HG03521 (cell line): ENCODE measurements at regions not wholly inside any gene's neighbourhood (a gene's known extent, or its start where the extent isn't known, plus 50 kb on each side); places are given as distances from the start of the nearest gene placed in this dataset.
"Not testable (repeated sequence)": the region's sequence is repeated elsewhere in the genome, so short reads cannot be mapped to it uniquely, and the experiment has no call there.

Experiments
- ATAC-seq: cut with Tn5 transposase; IDR thresholded peaks from one replicate; pipeline ENCODE4 v1.9.1; 2021; ENCODE audit warnings: mild to moderate bottlenecking, moderate library complexity; ENCODE audit not compliant: unreplicated experiment

DNA sequence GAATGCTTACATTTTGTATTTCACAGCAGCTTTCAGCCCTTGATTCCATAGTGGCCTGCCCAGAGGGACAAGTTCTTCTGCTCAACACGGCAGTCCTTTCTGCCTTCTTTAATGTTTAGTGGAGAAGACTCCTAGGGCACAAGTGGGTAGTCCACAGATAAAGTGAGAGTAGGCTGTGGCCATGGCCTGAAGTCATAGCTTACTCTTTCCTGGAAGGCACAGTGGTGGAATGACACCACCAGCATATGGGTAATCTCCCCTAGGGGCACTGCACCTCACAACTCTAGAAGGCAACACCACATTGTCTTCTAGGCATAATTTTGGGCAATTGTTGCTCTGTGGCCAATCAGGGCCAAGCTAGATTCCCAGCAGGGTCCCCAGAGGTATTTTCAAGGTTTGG lies 155.4 kb upstream of the MAMLD1 start:
- no peak for ATAC-seq

DNA sequence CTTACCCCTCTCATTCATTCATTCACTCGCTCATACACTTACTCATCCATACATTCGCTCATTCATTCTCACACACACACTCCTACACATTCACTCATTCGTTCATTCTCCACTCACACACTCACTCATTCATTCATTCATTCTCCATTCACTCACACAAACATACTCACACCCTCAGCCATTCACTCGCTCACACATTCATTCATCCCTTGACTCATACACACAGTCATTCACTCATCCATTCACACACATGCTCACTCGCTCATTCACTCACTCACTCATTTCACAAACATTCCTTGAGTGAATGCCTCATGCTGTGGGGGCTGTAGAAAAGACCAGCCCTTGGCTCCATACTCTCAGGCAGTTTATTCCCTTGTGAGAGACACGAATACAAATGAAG lies 151.1 kb upstream of the MAMLD1 start:
- no peak for ATAC-seq

DNA sequence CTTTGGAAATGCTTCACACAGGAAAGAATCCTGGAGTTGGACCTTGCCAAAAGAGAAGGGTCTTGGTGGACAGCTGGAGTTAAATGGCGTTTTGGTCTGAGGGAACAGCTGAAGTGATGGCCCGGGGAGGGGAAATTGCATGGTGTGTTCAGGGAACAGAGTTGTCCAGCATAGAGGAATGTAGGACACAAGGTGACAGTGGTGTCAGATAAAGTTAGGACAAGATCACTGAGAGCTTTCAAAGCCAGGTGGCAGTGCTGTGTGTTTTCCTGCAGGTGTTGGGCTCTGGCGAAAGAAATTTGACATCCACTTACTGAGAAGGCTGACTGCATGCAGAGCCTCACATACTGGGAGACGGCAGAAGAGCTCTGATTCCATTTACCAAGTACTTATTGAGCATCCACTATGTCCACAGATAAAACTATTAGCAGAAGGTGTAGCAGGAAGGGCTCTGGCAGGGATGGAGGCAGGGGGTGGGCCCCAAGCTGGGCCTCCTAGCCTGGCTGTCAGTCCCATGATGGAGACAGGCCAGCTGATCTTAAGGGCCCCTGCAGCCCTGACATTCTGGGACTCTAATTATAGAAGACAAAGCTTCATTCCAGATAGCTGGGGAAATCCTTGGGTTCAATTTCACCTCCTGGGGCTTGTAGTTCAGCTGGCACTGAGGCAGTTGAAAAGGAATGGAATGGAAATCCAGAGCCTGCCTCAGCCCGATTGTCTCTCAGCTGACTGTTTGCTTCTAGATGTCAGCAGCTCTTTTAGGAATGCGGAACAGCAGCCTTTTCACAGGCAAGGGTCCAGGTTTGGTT lies 150.2 kb upstream of the MAMLD1 start:
- no peak for ATAC-seq

DNA sequence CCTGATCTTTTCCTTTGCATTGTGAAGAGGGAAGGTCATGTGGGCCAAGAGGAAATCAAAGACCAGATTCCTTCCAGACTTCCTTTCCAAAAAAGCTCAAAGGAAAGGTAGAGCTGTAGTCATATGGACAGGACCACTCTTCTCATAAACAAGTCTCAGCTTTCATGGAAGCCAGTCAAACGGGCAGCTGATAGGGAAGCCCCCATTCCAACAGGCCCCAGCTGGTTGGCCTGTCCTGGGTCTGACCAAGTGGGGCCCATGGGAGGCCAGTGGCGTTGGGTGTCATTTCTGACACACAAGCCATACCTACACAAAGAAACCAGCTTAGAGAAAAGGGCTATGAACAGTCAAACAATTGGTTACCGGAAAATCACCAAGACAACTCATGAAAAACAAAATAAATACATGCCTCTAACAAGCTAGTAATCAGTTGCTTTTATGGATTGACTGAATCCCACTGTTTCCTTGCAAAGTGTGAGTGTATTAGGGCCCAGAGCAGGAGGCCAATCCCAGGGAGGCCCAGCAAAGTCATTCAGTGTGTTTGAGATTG lies 149.6 kb upstream of the MAMLD1 start:
- no peak for ATAC-seq

DNA sequence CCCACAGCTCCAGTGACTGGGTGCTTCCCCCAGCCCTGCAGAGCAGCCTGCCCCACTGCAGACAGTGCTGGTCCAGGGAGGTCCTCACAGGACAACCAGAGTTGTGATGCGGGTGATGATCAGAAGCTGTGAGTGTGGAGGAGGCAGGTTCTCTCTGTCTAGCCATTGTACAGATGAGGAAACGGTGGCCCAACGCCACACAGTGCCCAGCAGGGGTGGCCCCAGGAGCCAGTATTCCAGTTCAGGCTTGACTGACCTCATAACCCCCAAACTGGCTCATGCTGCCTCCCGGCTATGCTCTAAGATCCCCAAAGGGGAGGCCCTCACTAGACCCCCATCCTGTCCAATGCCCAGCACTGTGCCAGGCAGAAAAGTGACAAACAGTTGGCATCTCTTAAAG lies 147.1 kb upstream of the MAMLD1 start:
- not testable (repeated sequence) for ATAC-seq

DNA sequence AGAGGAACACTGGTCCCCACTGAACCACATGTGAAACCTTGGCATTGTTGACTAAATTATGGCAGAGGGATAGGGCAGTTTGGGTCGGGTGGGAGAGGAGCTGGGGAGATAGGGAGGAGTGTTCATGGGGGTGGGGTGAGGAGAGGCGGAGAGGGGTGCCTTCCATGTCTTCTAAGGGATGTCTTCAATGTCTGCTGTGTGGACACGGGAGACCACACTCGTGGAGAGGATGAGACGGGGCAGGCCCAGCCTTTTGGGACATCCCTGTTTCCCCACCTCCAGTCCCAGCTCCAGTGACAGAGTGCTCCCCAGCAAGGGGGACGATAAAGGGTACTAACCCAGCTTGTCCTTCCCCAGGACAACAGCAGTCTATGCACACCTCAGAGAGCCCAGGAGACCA lies 146.4 kb upstream of the MAMLD1 start:
- ATAC-seq, result no peak

DNA sequence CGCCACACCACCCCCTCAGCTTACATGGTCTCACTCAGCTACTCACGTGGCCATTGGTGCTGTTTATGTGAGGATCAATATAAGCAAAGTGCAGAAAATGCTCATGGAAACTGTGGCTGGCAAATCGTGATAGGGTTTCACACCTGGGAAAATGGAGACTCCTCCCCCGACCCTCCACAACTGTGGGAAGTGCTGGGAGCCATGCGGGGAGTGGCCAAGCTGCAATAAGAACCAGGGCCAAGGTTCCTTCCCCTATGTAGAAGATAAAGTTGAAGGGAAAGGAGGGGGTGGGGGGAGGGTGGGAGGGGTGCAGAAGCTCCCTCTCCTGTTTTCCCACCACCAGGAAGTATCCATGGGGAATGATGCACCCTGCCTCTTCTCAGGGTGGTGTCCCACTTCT lies 145.5 kb upstream of the MAMLD1 start:
- ATAC-seq, result no peak

DNA sequence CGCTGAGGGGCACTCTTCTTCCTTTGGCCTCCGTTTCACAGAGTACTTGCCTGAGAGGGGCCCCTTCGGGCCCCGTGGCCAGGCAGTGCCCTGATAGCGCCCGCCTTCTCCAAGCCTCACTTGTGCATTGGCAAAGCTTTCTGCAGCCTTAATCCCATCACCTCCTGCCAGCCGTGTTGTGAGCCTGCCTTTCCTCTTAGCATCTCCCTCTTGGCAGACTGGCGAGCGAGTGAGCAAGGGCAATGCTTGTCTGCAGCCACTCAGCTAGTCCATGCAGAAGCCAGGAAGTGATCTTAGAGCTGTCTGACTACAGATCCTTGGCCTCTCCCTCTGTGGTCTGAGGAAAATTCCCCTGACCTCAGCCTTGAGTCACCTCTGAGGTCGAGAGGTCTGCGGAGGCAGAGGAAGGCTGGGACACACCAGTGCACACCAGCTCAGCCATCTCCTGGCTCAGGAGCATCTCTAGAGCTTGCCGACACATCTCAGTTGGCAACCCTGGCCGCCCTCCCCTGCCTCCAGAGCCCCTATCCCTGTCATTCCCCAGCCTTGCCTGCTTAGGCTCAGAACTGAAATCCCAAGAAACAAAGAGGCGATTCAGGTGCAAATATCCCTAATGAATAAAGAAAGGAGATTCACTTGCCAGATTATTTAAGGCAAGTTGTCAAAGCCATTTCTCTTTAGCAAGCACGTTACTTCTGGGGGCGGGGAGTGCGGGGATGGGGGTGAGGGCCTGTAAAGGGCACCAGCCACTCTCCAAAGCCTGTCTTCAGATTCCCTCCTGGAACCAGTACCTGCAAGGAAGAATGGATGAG lies 143.5 kb upstream of the MAMLD1 start:
- ATAC-seq, result no peak

DNA sequence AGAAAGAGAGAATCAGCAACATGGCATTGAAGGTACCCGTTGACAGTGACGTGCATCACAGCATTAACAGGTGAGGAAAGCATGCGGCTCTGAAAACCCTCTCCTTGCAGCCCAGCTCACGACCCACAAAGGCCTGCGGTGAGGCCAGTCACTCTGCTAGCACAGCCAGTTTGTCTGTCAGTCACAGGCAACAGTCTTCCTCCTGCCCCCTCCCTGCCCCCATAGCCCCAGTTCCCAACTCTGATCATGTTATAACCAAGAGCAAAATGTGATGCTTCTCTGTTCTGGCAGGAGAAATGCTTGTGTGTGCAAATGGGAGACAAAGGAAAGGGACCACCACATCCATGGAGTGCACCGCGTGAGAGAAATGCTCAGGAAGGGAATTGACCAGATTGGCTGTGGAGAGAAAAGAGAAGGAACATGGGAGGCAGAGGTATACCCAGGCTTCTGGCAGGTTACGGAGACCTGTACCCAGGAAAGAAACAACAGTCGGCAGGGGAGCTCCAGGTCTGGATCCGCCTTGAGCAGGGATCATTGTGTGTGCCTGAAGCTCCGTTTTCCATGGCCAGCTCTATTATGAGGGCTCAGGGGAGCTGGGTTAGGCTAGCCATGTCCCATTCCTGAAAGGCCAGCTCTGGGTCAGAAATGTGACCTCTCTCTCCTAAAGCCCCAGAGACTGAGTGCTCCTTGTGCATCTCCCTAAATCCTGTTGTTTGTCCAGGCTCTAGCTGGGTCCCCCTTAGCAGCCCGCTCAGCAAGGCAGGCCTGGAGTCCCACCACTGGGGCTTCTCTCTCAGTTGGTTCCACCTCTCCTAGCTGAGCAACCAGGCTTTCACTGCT lies 139.7 kb upstream of the MAMLD1 start:
- no peak for ATAC-seq

DNA sequence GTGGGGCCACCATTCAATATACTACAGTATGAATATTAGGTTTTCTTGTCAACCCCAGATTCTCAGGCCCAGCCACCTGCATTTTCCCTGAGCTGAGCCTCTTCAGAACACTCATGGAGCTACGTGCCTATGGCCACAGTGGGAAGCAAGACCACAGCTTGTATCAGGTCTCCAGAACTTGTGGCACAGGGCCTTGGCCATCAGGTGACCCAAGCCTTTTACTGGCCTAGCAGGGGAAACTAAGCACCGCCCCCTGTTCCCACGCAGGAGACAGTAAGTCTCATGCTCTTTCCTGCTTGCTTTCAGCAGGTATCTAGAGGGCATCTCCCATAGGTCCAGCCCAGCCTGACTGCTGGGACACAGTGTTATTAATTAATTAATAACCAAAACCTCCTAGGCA lies 138.4 kb upstream of the MAMLD1 start:
- no peak for ATAC-seq

DNA sequence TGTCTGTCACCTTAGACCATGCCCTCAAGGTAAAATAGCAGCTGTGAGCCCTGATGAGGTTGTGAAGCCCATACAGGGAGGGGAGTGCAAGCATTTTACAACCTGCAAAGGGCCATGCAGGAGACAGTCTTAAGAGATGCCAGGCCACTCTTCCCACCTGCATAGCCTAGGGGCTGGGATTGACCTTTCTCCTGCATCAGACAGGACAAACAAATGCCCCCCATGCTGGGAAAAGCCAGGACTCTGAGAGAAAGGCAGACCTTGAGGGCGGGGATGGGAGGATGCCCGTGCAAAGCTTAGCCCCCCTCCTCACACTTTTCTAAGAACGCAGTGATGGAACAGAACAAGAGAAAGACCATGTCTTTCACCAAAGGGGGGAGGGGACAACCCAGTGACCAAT lies 137.9 kb upstream of the MAMLD1 start:
- no peak for ATAC-seq

DNA sequence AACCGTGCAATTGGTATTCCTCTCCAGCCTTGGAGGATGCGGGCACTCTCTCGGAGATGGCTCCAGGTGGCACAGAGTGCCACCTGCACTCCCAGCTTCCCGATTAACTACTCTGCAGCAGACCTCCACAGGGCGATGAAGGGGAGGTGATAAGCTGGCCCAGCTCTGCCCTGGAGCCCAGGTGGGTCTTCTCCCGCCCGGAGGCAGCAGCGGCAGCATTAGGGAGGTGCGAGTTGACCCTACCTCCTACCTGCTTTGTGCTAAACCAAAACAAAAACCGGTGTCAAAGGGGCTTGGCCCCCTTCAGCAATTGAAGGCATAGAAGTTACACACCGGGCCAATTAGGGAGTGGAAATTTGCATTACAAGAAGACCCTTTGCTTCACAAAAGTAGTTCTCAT lies 137.4 kb upstream of the MAMLD1 start:
- no peak for ATAC-seq

DNA sequence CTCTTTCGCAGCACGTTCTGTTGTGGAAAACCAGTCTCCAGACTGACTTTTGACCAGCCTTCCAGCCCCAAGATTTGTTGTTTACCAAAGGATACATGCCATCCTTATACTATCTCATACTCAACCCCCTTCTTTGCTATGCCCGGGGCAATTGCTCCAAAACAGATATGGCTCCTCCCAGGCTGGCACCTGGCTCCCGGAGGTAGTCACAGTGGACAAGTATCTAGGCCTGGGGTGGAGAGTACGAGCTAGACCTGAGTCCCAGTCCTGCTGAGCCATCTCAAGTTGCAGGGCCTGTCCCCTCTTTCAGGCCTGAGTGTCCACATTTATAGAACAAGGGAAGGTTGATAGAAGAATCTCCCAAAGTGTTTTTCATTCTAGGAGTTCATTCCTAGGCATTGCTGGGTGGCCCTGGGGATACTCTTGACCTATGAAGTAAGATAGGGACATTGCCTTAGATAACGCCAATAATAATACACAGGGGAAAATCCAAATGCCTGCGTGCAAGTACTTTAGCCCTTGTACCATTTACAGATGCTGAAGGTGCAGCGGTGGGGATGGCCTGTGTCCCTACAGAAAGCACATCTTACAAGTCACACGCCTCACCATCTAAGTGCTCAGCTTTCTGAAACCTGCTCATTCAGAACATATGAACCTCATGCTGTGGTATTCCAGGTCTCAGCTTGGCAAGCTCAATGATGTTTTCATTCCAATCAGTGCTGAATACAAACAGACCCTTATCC lies 136.7 kb upstream of the MAMLD1 start:
- no peak for ATAC-seq

DNA sequence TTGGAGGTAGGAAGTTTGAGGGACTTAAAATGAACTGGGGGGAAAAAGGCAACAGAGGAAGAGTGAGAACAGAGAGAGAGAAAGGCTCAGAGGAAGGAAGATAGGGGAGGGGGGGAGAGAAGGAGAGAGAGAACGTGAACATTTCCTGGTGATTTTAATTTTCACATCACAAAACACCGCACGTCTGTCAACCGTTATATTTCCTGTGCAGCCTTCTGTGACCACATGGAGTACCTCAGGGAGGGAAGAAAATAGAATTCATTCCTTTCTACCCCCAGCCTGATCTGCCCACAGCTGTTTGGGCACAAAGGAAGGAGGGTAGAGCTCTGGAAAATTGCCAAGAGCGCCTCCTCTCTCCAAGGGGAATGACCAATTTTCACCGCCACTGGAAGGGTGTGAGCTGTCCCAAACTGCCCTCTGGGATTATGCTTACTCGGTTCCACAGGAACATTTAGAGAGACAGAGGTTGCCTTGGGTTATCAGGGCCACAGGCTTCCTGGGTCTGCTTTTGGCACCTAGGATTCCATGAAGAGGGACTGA lies 135.7 kb upstream of the MAMLD1 start:
- ATAC-seq, result no peak

DNA sequence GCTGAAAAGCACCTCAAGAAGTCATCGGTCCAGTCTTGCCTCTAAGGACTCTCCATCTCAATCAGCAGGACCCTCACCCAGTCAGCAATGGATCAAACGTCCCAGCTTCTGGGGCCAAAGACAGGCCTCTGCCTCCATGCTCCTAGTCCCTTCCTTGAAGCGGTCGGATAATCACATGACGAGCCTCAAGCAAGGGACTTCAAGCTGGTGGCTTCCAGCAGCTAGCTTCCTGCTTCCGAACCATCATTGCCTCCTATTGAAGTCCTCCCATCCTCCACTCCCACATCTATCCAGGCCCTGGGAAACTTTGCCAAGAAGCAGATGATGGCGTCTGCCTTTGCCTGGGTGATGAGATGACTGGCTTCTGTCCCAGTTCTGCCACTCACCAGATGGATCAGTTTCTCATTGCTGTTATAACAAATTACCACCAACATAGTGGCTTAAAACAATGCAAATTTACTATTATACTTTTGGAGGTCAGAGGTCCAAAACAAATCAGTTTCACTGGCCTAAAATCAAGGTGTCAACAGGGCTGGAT lies 135.2 kb upstream of the MAMLD1 start:
- no peak for ATAC-seq

DNA sequence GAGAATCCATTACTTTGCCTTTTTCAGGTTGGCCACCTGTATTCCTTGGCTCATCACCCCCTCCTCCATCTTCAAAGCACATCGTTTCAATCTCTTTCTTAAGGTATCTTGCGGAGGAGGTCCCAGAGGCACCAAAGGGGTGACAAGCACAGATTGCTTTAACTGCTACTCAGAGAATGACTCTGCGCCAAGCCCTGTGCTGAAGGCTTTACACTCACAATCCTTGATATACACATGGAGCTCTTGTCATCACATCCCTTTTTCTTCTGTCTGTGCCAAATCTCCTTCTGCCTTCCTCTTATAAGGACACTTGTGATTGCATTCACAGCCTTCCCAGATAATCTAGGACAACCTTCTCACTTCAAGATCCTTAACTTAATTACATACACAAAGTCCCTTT lies 134.7 kb upstream of the MAMLD1 start:
- no peak for ATAC-seq

DNA sequence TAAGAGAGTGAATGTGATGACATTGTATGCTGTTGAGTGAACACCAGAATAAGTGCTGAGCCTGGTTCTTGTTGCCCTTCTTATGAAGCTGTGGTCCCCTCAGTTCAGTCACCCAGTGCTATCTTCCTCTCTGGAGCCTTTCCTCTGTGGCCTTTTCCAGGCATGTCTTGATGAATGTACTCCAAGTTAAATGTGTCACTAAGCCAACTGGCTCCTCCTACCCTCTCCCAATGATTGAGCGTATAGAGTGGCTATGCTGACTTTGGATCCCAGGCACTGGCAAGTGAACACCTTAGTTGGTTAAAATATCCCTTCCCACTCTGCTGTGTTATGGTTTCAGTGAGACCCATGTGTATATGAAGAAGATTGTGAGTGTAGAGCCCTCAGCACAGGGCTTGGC lies 134.1 kb upstream of the MAMLD1 start:
- ATAC-seq, result no peak

DNA sequence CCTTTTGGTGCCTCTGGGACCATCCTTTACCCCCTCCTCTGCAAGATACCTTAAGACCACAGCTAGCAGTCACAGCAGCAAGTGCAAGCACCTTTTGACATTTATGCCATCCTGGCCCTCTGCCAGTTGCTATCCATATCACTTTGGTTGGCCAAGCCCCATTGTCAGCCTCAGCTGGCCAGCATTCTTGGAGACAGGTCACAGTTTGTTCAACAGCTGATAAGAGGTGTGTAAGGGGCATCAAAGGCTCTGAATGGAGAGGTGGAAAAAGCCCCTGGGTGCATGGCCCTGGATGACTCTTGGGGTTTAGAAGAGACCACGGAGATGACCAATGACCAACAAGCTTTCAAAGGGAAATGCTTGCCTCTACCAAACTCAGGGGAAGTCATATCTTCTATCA lies 133.6 kb upstream of the MAMLD1 start:
- ATAC-seq, result no peak

DNA sequence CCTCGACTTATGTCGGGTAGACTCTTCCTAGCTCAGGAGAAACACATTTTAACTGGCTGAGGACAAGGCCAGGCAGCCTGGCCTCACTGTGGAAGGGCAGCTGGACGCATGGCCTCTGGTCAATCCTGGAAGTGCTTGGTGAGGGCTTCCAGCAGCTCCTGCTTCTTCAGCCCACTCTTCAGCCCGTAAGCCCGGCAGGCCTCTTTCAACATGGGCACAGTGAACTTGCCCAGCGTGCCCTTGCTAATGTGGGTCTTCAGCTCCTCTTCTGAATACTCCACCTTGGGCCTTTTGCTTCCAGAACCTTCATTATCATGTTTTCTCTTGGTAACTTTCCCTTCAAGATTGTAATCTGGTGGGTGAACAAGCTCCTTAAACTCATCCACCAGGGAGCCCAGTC lies 132.2 kb upstream of the MAMLD1 start:
- not testable (repeated sequence) for ATAC-seq

DNA sequence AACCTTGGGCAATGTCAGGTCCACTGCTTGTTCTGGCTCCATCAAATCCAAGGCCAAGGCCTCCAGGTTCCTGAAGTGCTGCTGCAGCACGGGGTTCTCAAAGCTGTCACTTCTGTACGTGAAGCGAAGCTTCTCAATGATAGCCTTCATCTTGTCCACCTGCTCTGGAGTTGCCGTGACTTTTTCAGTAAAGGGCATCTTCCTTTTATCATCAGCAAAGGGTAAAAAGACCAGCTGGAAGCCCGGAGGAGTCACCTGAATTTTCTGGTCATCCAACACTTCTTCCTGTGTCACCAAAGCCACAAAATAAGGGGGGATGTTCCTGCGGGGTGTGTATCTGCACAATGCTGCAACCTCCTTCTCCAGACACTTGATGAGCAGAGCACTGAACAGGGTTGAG lies 131.7 kb upstream of the MAMLD1 start:
- ATAC-seq, result not testable (repeated sequence)
